Erythroblast (primary cell): ENCODE measurements at regions not wholly inside any gene's neighbourhood (a gene's known extent, or its start where the extent isn't known, plus 50 kb on each side); places are given as distances from the start of the nearest gene placed in this dataset.
"Not testable (repeated sequence)": the region's sequence is repeated elsewhere in the genome, so short reads cannot be mapped to it uniquely, and the experiment has no call there.

Experiments
- GATA1 ChIP-seq: IDR thresholded peaks from 2 replicates; pipeline ENCODE4 v1.6.1; 2011; ENCODE audit warnings: low read depth, mild to moderate bottlenecking, control low read depth, low read length, moderate library complexity
- POLR2A ChIP-seq: IDR thresholded peaks from 2 replicates; pipeline ENCODE4 v1.6.1; 2011; ENCODE audit warnings: mild to moderate bottlenecking, low read length

DNA sequence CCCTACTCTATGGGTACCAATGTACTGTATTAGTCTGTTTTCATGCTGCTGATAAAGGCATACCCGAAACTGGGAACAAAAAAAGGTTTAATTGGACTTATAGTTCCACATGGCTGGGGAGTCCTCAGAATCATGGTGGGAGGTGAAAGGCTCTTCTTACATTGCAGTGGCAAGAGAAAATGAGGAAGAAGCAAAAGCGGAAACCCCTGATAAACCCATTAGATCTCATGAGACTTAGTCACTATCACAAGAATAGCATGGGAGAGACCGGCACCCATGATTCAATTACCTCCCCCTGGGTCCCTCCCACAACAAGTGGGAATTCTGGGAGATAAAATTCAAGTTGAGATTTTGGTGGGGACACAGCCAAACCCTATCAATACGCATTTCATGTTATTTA lies 635.3 kb downstream of the MID1IP1 start:
- TF ChIP-seq POLR2A, GATA1: not testable (repeated sequence)
